ENCODE measurements at regions not wholly inside any gene's neighbourhood (a gene's known extent, or its start where the extent isn't known, plus 50 kb on each side); places are given as distances from the start of the nearest gene placed in this dataset.
"Not testable (repeated sequence)": the region's sequence is repeated elsewhere in the genome, so short reads cannot be mapped to it uniquely, and the experiment has no call there.

- no peak for DNase-seq (ENCODE audit: low spot score)
Observed at GRCh38 chr11:29161191-29161590, 855.6 kb downstream of the KCNA4 start.

- DNase-seq (ENCODE audit: low spot score) = no peak
Observed at GRCh38 chr11:29159552-29160465, 857.0 kb downstream of the KCNA4 start.

GRCh38 chr11:29153078-29153477 is 863.8 kb downstream of the KCNA4 start:
- DNase-seq (ENCODE audit: low spot score) = no peak

GRCh38 chr11:29142573-29142972 is 874.3 kb downstream of the KCNA4 start:
- not testable (repeated sequence) for DNase-seq (ENCODE audit: low spot score)

- DNase-seq (ENCODE audit: low spot score) = no peak
Observed at GRCh38 chr11:29135504-29135903, 881.3 kb downstream of the KCNA4 start.

- DNase-seq (ENCODE audit: low spot score) = no peak
Observed at GRCh38 chr11:29131055-29131454, 885.8 kb downstream of the KCNA4 start.

- no peak for DNase-seq (ENCODE audit: low spot score)
Observed at GRCh38 chr11:29129844-29130243, 887.0 kb downstream of the KCNA4 start.

- DNase-seq (ENCODE audit: low spot score) = no peak
Observed at GRCh38 chr11:29127461-29127860, 889.4 kb downstream of the KCNA4 start.

GRCh38 chr11:29125606-29126005 is 891.2 kb downstream of the KCNA4 start:
- DNase-seq (ENCODE audit: low spot score) = no peak

GRCh38 chr11:29124470-29124869 is 892.4 kb downstream of the KCNA4 start:
- DNase-seq (ENCODE audit: low spot score) = no peak

- DNase-seq (ENCODE audit: low spot score) = no peak
Observed at GRCh38 chr11:29119707-29120618, 896.9 kb downstream of the KCNA4 start.

- no peak for DNase-seq (ENCODE audit: low spot score)
Observed at GRCh38 chr11:29119116-29119515, 897.7 kb downstream of the KCNA4 start.

- no peak for DNase-seq (ENCODE audit: low spot score)
Observed at GRCh38 chr11:29100967-29101366, 915.9 kb downstream of the KCNA4 start.

- no peak for DNase-seq (ENCODE audit: low spot score)
Observed at GRCh38 chr11:29095821-29096220, 921.0 kb downstream of the KCNA4 start.

- no peak for DNase-seq (ENCODE audit: low spot score)
Observed at GRCh38 chr11:29093416-29094120, 923.3 kb downstream of the KCNA4 start.

- DNase-seq (ENCODE audit: low spot score) = no peak
Observed at GRCh38 chr11:29087200-29087812, 929.5 kb downstream of the KCNA4 start.

GRCh38 chr11:29075726-29076125 is 941.1 kb downstream of the KCNA4 start:
- no peak for DNase-seq (ENCODE audit: low spot score)

GRCh38 chr11:29063630-29064361 is 953.0 kb downstream of the KCNA4 start:
- DNase-seq (ENCODE audit: low spot score) = no peak

GRCh38 chr11:29061452-29061851 is 953.3 kb downstream of the METTL15 start:
- no peak for DNase-seq (ENCODE audit: low spot score)

GRCh38 chr11:29056487-29056886 is 948.3 kb downstream of the METTL15 start:
- not testable (repeated sequence) for DNase-seq (ENCODE audit: low spot score)

GRCh38 chr11:29051935-29052334 is 943.7 kb downstream of the METTL15 start:
- no peak for DNase-seq (ENCODE audit: low spot score)

All from left forelimb (tissue), 1 donor.